ENCODE measurements at regions not wholly inside any gene's neighbourhood (a gene's known extent, or its start where the extent isn't known, plus 50 kb on each side); places are given as distances from the start of the nearest gene placed in this dataset.

DNA sequence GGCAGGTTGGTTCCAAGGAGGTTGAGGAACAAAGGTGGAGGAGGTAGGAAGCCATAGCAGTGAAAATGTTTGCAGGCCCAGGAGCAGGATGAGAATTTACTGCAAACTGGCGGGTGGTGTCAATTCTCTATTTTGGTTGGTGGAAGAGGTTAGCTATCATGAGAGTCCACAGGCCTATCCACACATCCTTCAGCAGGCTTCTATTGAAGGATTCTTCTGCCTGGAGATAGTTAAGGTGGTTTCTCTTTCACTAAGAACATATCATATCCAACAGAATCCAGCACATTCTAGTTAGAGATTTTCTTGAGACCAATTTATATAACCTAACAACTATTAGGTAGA lies 68.9 kb upstream of the DYRK2 start:
- H3K9me2 ChIP-seq (ENCODE audit: insufficient read depth, low read length) = no peaks in the 10 kb centered on the region
- H3K79me2 ChIP-seq (replicated peaks; ENCODE audit: insufficient read depth, low read length) = no peaks in the 10 kb centered on the region
- H3K4me2 ChIP-seq (ENCODE audit: low read length) = no peak overlapping the region
- TF ChIP-seq EZH2 (IDR thresholded peaks at IDR 0.05; ENCODE audit: borderline replicate concordance, insufficient read depth, low read length, poor library complexity, severe bottlenecking) (no peak), MXI1 (conservative IDR thresholded peaks at IDR 0.05; ENCODE audit: poor library complexity, severe bottlenecking) (no peak), EP300 (conservative IDR thresholded peaks at IDR 0.05; ENCODE audit: poor library complexity, severe bottlenecking) (no peak), SMC3 (conservative IDR thresholded peaks at IDR 0.05; ENCODE audit: poor library complexity) (no peak), REST (IDR thresholded peaks at IDR 0.05; ENCODE audit: borderline replicate concordance) (no peak), POLR2AphosphoS5 (IDR thresholded peaks at IDR 0.05) (no peak), CTCF (IDR thresholded peaks at IDR 0.05; ENCODE audit: poor library complexity, severe bottlenecking) (no peak), RAD21 (conservative IDR thresholded peaks at IDR 0.05) (no peak), TAF1 (IDR thresholded peaks at IDR 0.05; ENCODE audit: low read depth) (no peak)
- H3K36me3 ChIP-seq (ENCODE audit: insufficient read depth, low read length) = no peaks in the 10 kb centered on the region
- no peak overlapping the region for H2AFZ ChIP-seq (ENCODE audit: low read depth, low read length)
- H4K20me1 ChIP-seq (ENCODE audit: insufficient read depth) = no peaks in the 10 kb centered on the region
- H3K4me3 ChIP-seq (ENCODE audit: low read length) = no peak overlapping the region
- H3K9ac ChIP-seq (ENCODE audit: low read length) = no peak overlapping the region
- no peaks in the 10 kb centered on the region for H3F3A ChIP-seq (ENCODE audit: insufficient read depth, low read length, poor library complexity, severe bottlenecking)
- H3K9me3 ChIP-seq (ENCODE audit: low read length) = no peaks in the 10 kb centered on the region
- no peak overlapping the region for H3K27ac ChIP-seq (ENCODE audit: low read length)
- H3K27me3 ChIP-seq (ENCODE audit: insufficient read depth, low read depth, low read length) = no peaks in the 10 kb centered on the region

GRCh38 chr12:67582238-67582834 lies 66.2 kb upstream of the DYRK2 start:
- Histone ChIP-seq H3K9me3 (ENCODE audit: low read length) (no peaks in the 10 kb centered on the region), H3K9ac (ENCODE audit: low read length) (no peak overlapping the region), H2AFZ (ENCODE audit: low read depth, low read length) (no peak overlapping the region), H3K79me2 (replicated peaks; ENCODE audit: insufficient read depth, low read length) (no peaks in the 10 kb centered on the region), H3K4me3 (ENCODE audit: low read length) (no peak overlapping the region), H3K36me3 (ENCODE audit: insufficient read depth, low read length) (no peaks in the 10 kb centered on the region), H3K9me2 (ENCODE audit: insufficient read depth, low read length) (no peaks in the 10 kb centered on the region), H4K20me1 (ENCODE audit: insufficient read depth) (no peaks in the 10 kb centered on the region), H3K27ac (ENCODE audit: low read length) (no peak overlapping the region), H3K4me2 (ENCODE audit: low read length) (no peak overlapping the region), H3F3A (ENCODE audit: insufficient read depth, low read length, poor library complexity, severe bottlenecking) (no peaks in the 10 kb centered on the region), H3K27me3 (ENCODE audit: insufficient read depth, low read depth, low read length) (no peaks in the 10 kb centered on the region)
- TF ChIP-seq EZH2 (IDR thresholded peaks at IDR 0.05; ENCODE audit: borderline replicate concordance, insufficient read depth, low read length, poor library complexity, severe bottlenecking) (no peak), SMC3 (conservative IDR thresholded peaks at IDR 0.05; ENCODE audit: poor library complexity) (no peak), POLR2AphosphoS5 (IDR thresholded peaks at IDR 0.05) (no peak), TAF1 (IDR thresholded peaks at IDR 0.05; ENCODE audit: low read depth) (no peak), REST (IDR thresholded peaks at IDR 0.05; ENCODE audit: borderline replicate concordance) (no peak), RAD21 (conservative IDR thresholded peaks at IDR 0.05) (no peak), CTCF (IDR thresholded peaks at IDR 0.05; ENCODE audit: poor library complexity, severe bottlenecking) (no peak), EP300 (conservative IDR thresholded peaks at IDR 0.05; ENCODE audit: poor library complexity, severe bottlenecking) (no peak), MXI1 (conservative IDR thresholded peaks at IDR 0.05; ENCODE audit: poor library complexity, severe bottlenecking) (no peak)

All from neural cell (in vitro differentiated cells).